H1 (cell line): ENCODE measurements at regions not wholly inside any gene's neighbourhood (a gene's known extent, or its start where the extent isn't known, plus 50 kb on each side); places are given as distances from the start of the nearest gene placed in this dataset.

Experiments
- CTCF ChIA-PET: fragments of 300-600 bp; sonication (Branson Sonifier 250); formaldehyde crosslinking; loops from one replicate; lab custom pipeline; 2021; ENCODE audit not compliant: partially characterized antibody; lab: Charles Lee
- POLR2A ChIA-PET: fragments of 300-600 bp; sonication (Branson Sonifier 250); formaldehyde crosslinking; loops from one replicate; lab custom pipeline; 2021; ENCODE audit warnings: inconsistent platforms; ENCODE audit not compliant: partially characterized antibody; lab: Charles Lee
- DNase-seq, 2 experiments: peaks; one replicate each; pipeline versions ENCODE4 v3.0.0 to v3.0.0-alpha.2; 2010 to 2022; ENCODE audit warnings: low spot score in 2 of 2, low read depth in 1 of 2, mixed read lengths in 1 of 2
- FAIRE-seq: peaks from 2 replicates; lab custom pipeline; 2011; peaks lifted over from hg19 to GRCh38; lab: Jason Lieb, UNC
- H2AFZ ChIP-seq: 2 replicates; pipeline ENCODE4 v1.8.1; 2012; ENCODE audit warnings: low read length, inconsistent platforms
- H2AK5ac ChIP-seq: 2 replicates; pipeline ENCODE4 v1.6.1; 2013; ENCODE audit warnings: low read depth, low read length
- H2BK120ac ChIP-seq: replicated peaks from 2 replicates; pipeline ENCODE3; 2013; ENCODE audit warnings: low read depth, low read length, inconsistent platforms
- H2BK12ac ChIP-seq: 2 replicates; pipeline ENCODE4 v1.6.1; 2013; ENCODE audit warnings: low read depth, low read length
- H2BK15ac ChIP-seq: 2 replicates; pipeline ENCODE4 v1.6.1; 2013; ENCODE audit warnings: low read length
- H2BK20ac ChIP-seq: 2 replicates; pipeline ENCODE4 v1.6.1; 2013; ENCODE audit warnings: low read length
- H2BK5ac ChIP-seq: 2 replicates; pipeline ENCODE4 v1.6.1; 2013; ENCODE audit warnings: low read depth, low read length
- H3K14ac ChIP-seq: 2 replicates; pipeline ENCODE4 v1.6.1; 2013; ENCODE audit warnings: inconsistent platforms; ENCODE audit not compliant: insufficient read length
- H3K18ac ChIP-seq: 2 replicates; pipeline ENCODE4 v1.6.1; 2013; ENCODE audit warnings: low read length; ENCODE audit errors: extremely low read depth
- H3K23ac ChIP-seq: 2 replicates; pipeline ENCODE4 v1.6.1; 2013; ENCODE audit warnings: inconsistent platforms; ENCODE audit not compliant: insufficient read length
- H3K23me2 ChIP-seq: 2 replicates; pipeline ENCODE4 v1.6.1; 2013; ENCODE audit warnings: low read depth, low read length
- H3K27ac ChIP-seq: 2 replicates; pipeline ENCODE4 v1.6.1; 2011; ENCODE audit warnings: low read depth, low read length, inconsistent platforms
- H3K27me3 ChIP-seq, 4 experiments: replicated peaks in 1 of 4; 1 replicate in 1 of 4; 2 replicates in 3 of 4; pipeline versions ENCODE4 v1.6.1 to v1.8.1; 2011 to 2013; ENCODE audit warnings: low read length in 3 of 4, mild to moderate bottlenecking in 3 of 4, inconsistent platforms in 2 of 4, mixed read lengths in 2 of 4, moderate library complexity in 1 of 4; ENCODE audit not compliant: control insufficient read depth in 3 of 4, insufficient read depth in 3 of 4; ENCODE audit errors: extremely low read depth in 1 of 4
- H3K36me3 ChIP-seq, 4 experiments: 2 replicates each; pipeline versions ENCODE4 v1.6.1 to v1.8.1; 2011 to 2013; ENCODE audit warnings: mild to moderate bottlenecking in 4 of 4, low read length in 3 of 4, moderate library complexity in 2 of 4, control low read depth in 1 of 4, inconsistent platforms in 1 of 4; ENCODE audit not compliant: insufficient read depth in 4 of 4, control insufficient read depth in 2 of 4
- H3K4ac ChIP-seq: replicated peaks from 2 replicates; pipeline ENCODE3; 2013; ENCODE audit warnings: low read length, low read depth, mixed read lengths, inconsistent platforms; ENCODE audit not compliant: insufficient read length
- H3K4me1 ChIP-seq, 4 experiments: replicated peaks in 1 of 4; 1 replicate in 1 of 4; 2 replicates in 3 of 4; pipeline versions ENCODE4 v1.6.1 to v1.8.1; 2011 to 2013; ENCODE audit warnings: low read length in 3 of 4, inconsistent platforms in 2 of 4, mixed read lengths in 1 of 4; ENCODE audit not compliant: insufficient read depth in 4 of 4, control insufficient read depth in 3 of 4
- H3K4me2 ChIP-seq, 2 experiments: 2 replicates each; pipeline versions ENCODE4 v1.6.1 to v1.8.1; 2011 to 2013; ENCODE audit warnings: low read depth in 2 of 2, low read length in 2 of 2, control low read depth in 1 of 2, inconsistent platforms in 1 of 2, mild to moderate bottlenecking in 1 of 2; ENCODE audit not compliant: insufficient read depth in 1 of 2
- H3K4me3 ChIP-seq, 4 experiments: fragments of 200-600, 300-600 bp in 1 of 4; sonication (generic), shearing (Covaris generic), sonication (Bioruptor Twin) in 1 of 4; 2 replicates each; pipeline versions ENCODE4 v1.5.1 to v1.8.1; 2011 to 2016; ENCODE audit warnings: low read length in 4 of 4, low read depth in 3 of 4, control low read depth in 2 of 4, inconsistent platforms in 2 of 4, mild to moderate bottlenecking in 2 of 4, mixed read lengths in 1 of 4, moderate library complexity in 1 of 4; ENCODE audit not compliant: insufficient read depth in 2 of 4; ENCODE audit errors: extremely low read depth in 1 of 4
- H3K56ac ChIP-seq: replicated peaks from 2 replicates; pipeline ENCODE3; 2013; ENCODE audit warnings: low read depth, mild to moderate bottlenecking, mixed read lengths, low read length, inconsistent platforms; ENCODE audit not compliant: insufficient read length
- H3K79me1 ChIP-seq: 2 replicates; pipeline ENCODE4 v1.6.1; 2013; ENCODE audit warnings: low read depth, low read length, control low read depth
- H3K79me2 ChIP-seq, 2 experiments: 2 replicates each; pipeline versions ENCODE4 v1.6.1 to v1.8.1; 2012 to 2013; ENCODE audit warnings: low read length in 2 of 2, mild to moderate bottlenecking in 2 of 2, inconsistent platforms in 1 of 2; ENCODE audit not compliant: insufficient read depth in 2 of 2, control insufficient read depth in 1 of 2
- H3K9ac ChIP-seq, 4 experiments: replicated peaks in 1 of 4; 1 replicate in 1 of 4; 2 replicates in 3 of 4; pipeline versions ENCODE4 v1.6.1 to v1.8.1; 2011 to 2013; ENCODE audit warnings: low read depth in 3 of 4, low read length in 3 of 4, control low read depth in 2 of 4, mild to moderate bottlenecking in 2 of 4, moderate library complexity in 2 of 4, inconsistent platforms in 1 of 4; ENCODE audit errors: extremely low read depth in 1 of 4
- H3K9me3 ChIP-seq, 2 experiments: 2 replicates each; pipeline versions ENCODE4 v1.6.1 to v1.8.1; 2012 to 2013; ENCODE audit warnings: mild to moderate bottlenecking in 2 of 2, moderate library complexity in 2 of 2, control low read depth in 1 of 2, inconsistent platforms in 1 of 2, low read depth in 1 of 2, low read length in 1 of 2, mixed read lengths in 1 of 2; ENCODE audit not compliant: insufficient read depth in 2 of 2
- H4K20me1 ChIP-seq, 2 experiments: replicated peaks in 1 of 2; 2 replicates each; pipeline versions ENCODE3 to v1.8.1; 2011 to 2013; ENCODE audit warnings: inconsistent platforms in 2 of 2, low read length in 2 of 2, mild to moderate bottlenecking in 1 of 2; ENCODE audit not compliant: insufficient read depth in 2 of 2, control insufficient read depth in 1 of 2
- H4K5ac ChIP-seq: 2 replicates; pipeline ENCODE4 v1.6.1; 2013; ENCODE audit warnings: low read length, low read depth, mixed read lengths, inconsistent platforms; ENCODE audit not compliant: insufficient read length
- H4K8ac ChIP-seq: 2 replicates; pipeline ENCODE4 v1.8.0; 2013; ENCODE audit warnings: mild to moderate bottlenecking, moderate library complexity, low read length, inconsistent platforms; ENCODE audit not compliant: insufficient read depth; ENCODE audit errors: extremely low read depth
- H4K91ac ChIP-seq: replicated peaks from 2 replicates; pipeline ENCODE3; 2013; ENCODE audit warnings: low read length, mixed read lengths, inconsistent platforms; ENCODE audit not compliant: insufficient read length
- JUND ChIP-seq: IDR thresholded peaks from 2 replicates; pipeline ENCODE4 v1.6.1; 2011; ENCODE audit warnings: mild to moderate bottlenecking, improper control_type of control experiment, low read length
- KDM1A ChIP-seq: fragments of 200-600, 300-600 bp; sonication (generic); IDR thresholded peaks from 2 replicates; pipeline ENCODE4 v1.7.1; 2016; ENCODE audit warnings: mild to moderate bottlenecking, low read length, borderline replicate concordance
- MAX ChIP-seq: IDR thresholded peaks from 2 replicates; pipeline ENCODE4 v1.6.1; 2012; ENCODE audit warnings: inconsistent platforms
- POU5F1 ChIP-seq: IDR thresholded peaks from 2 replicates; pipeline ENCODE4 v1.6.1; 2011; ENCODE audit warnings: low read depth, mild to moderate bottlenecking, low read length, moderate library complexity
- RFX5 ChIP-seq: IDR thresholded peaks from 2 replicates; pipeline ENCODE4 v1.6.1; 2011; ENCODE audit warnings: low read depth, low read length, improper control_type of control experiment, borderline replicate concordance
- WGBS, 2 experiments: shearing (Covaris generic) in 1 of 2; methylation state at CpG; one replicate each; pipeline versions ENCODE4 v1.1.6 to v1.1.7; 2013 to 2015; ENCODE audit warnings: low lambda C conversion rate in 2 of 2, mixed read lengths in 2 of 2, inconsistent platforms in 1 of 2, low coverage in 1 of 2, missing lambda C conversion rate in 1 of 2; ENCODE audit not compliant: insufficient replicate concordance in 2 of 2, insufficient coverage in 1 of 2, insufficient read length in 1 of 2; ENCODE audit errors: extremely low coverage in 1 of 2, missing lambda C conversion rate in 1 of 2; 5-methylcytosine and 5-hydroxymethylcytosine counted together

- H3K79me2 ChIP-seq, result no peaks in the 10 kb centered on the region
- peak overlapping the region in 1 of 2 experiments; percentile 16; a peak in 1 of 4 replicates for H3K4me2 ChIP-seq
- H3K9ac ChIP-seq, result no peak overlapping the region; a peak in 1 of 7 replicates
- peaks cover 0 to 6% (median 4%) of the 10 kb centered on the region in 4 experiments; a peak in 4 of 7 replicates for H3K4me1 ChIP-seq
- WGBS, 2 experiments, result 63% methylated on average over 3 of the region's 3 CpGs; no CpG with 5 or more reads in 1 of the 2 experiments
- no peak overlapping the region for H3K23ac ChIP-seq
- no peak overlapping the region for H4K8ac ChIP-seq
- H4K20me1 ChIP-seq, result no peaks in the 10 kb centered on the region
- no peaks in the 10 kb centered on the region for H3K79me1 ChIP-seq
- ChIA-PET CTCF (interaction anchor here (0.6 kb wide), 1 partner anchor 13 kb away, joined by 3 read pairs; no protein-coding TSS in a partner anchor), POLR2A (no interaction called here)
- H2BK5ac ChIP-seq, result no peak overlapping the region
- H2BK120ac ChIP-seq, result no peak overlapping the region
- no peak overlapping the region for H3K56ac ChIP-seq
- no peak overlapping the region for H3K18ac ChIP-seq
- no peak overlapping the region for H4K5ac ChIP-seq
- DNase-seq (no peak), FAIRE-seq (no peak)
- no peak overlapping the region for H3K4ac ChIP-seq
- no peaks in the 10 kb centered on the region for H3K9me3 ChIP-seq
- H2BK15ac ChIP-seq, result no peak overlapping the region
- no peak for TF ChIP-seq JUND
- TF ChIP-seq POU5F1, result no peak
- no peak for TF ChIP-seq RFX5
- TF ChIP-seq MAX, result no peak
- TF ChIP-seq KDM1A, result no peak
- H3K36me3 ChIP-seq, result no peaks in the 10 kb centered on the region
- no peak overlapping the region for H3K14ac ChIP-seq
- H2BK20ac ChIP-seq, result no peak overlapping the region
- no peak overlapping the region for H2AK5ac ChIP-seq
- no peak overlapping the region for H3K4me3 ChIP-seq
- no peaks in the 10 kb centered on the region for H3K23me2 ChIP-seq
- no peak overlapping the region for H2BK12ac ChIP-seq
- H2AFZ ChIP-seq, result 0 out of 2 replicates have a peak overlapping the region, but pooled peaks have one; percentile 59
- H3K27ac ChIP-seq, result no peak overlapping the region
- no peaks in the 10 kb centered on the region for H3K27me3 ChIP-seq
- H4K91ac ChIP-seq, result no peak overlapping the region
These were observed 89.1 kb upstream of the NEGR1 start for GRCh38 chr1:72371259-72372035.
